Calu3 (cell line): ENCODE measurements at regions not wholly inside any gene's neighbourhood (a gene's known extent, or its start where the extent isn't known, plus 50 kb on each side); places are given as distances from the start of the nearest gene placed in this dataset.

Experiments
- BruUV-seq: library from RNA; stranded (reverse); fragments of 400-500 nt; replicated peaks from 2 replicates; lab custom pipeline; 2021; lab: Mats Ljungman, UMichigan
- CTCF ChIA-PET: fragments of 300-600 bp; sonication (Branson Sonifier 250); formaldehyde crosslinking; loops from one replicate; lab custom pipeline; 2022; ENCODE audit warnings: antibody characterized with exemption; lab: Charles Lee
- DNase-seq: peaks from one replicate; pipeline ENCODE4 v3.0.0; 2022
- H3K27ac Mint-ChIP-seq: one replicate; pipeline ENCODE4 v1.8.0; 2022; ENCODE audit warnings: mixed read lengths; ENCODE audit not compliant: unreplicated experiment
- H3K27me3 Mint-ChIP-seq: one replicate; pipeline ENCODE4 v1.8.0; 2022; ENCODE audit warnings: mixed read lengths; ENCODE audit not compliant: unreplicated experiment
- H3K36me3 Mint-ChIP-seq: one replicate; pipeline ENCODE4 v1.8.0; 2022; ENCODE audit warnings: mild to moderate bottlenecking, moderate library complexity, mixed read lengths; ENCODE audit not compliant: insufficient read depth, unreplicated experiment
- H3K4me1 Mint-ChIP-seq: one replicate; pipeline ENCODE4 v1.8.0; 2022; ENCODE audit warnings: mild to moderate bottlenecking, low read depth, mixed read lengths; ENCODE audit not compliant: unreplicated experiment
- H3K4me3 Mint-ChIP-seq: one replicate; pipeline ENCODE4 v1.8.0; 2022; ENCODE audit warnings: mild to moderate bottlenecking, low read depth, moderate library complexity, mixed read lengths; ENCODE audit not compliant: unreplicated experiment
- H3K9me3 Mint-ChIP-seq: one replicate; pipeline ENCODE4 v1.8.0; 2022; ENCODE audit warnings: low read depth, mixed read lengths; ENCODE audit not compliant: unreplicated experiment
- intact Hi-C: fragments of 100-400 bp; cut with micrococcal nuclease; formaldehyde crosslinking; loops from one replicate; pipeline ENCODE4 v1.10.0; 2022; ENCODE audit not compliant: unreplicated experiment
- TF ChIP-seq, protein P1 (sequence below): fragments of 200-600 bp; IDR thresholded peaks from one replicate; pipeline ENCODE4 v1.8.0; 2022; ENCODE audit warnings: antibody characterized with exemption; ENCODE audit not compliant: unreplicated experiment

DNA sequence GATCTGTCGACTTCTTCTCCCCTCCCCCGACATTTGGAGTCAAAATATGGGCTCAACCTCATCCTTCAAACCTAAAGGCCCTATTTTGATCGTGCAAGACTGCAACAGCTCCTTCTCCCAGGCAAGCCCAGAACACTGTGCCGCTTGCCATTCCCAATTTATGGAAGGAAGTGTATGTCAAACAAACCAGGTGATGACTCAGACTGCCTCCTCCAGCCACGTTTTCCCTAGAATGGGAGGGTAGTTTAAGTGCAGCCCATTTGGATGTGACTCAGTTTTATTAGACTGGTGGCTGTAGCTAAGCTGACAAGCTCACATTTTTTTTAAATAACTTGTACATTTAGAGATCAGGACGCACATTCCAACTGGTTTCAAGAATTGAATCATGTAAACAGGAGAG is 570.4 kb upstream of the DIPK2B start:
- Mint-ChIP-seq H3K36me3 (peaks cover 62% of the 10 kb centered on the region), H3K27ac (peak overlapping the region; percentile 97), H3K27me3 (no peaks in the 10 kb centered on the region), H3K4me3 (peak overlapping the region; percentile 89), H3K4me1 (peaks cover 24% of the 10 kb centered on the region), H3K9me3 (no peaks in the 10 kb centered on the region)
- CTCF ChIA-PET: interaction anchor here (0.5 to 0.9 kb wide), 2 partner anchors 23 to 1878 kb away, joined by 3 to 5 read pairs; no protein-coding TSS in a partner anchor
- TF ChIP-seq, protein P1, sequence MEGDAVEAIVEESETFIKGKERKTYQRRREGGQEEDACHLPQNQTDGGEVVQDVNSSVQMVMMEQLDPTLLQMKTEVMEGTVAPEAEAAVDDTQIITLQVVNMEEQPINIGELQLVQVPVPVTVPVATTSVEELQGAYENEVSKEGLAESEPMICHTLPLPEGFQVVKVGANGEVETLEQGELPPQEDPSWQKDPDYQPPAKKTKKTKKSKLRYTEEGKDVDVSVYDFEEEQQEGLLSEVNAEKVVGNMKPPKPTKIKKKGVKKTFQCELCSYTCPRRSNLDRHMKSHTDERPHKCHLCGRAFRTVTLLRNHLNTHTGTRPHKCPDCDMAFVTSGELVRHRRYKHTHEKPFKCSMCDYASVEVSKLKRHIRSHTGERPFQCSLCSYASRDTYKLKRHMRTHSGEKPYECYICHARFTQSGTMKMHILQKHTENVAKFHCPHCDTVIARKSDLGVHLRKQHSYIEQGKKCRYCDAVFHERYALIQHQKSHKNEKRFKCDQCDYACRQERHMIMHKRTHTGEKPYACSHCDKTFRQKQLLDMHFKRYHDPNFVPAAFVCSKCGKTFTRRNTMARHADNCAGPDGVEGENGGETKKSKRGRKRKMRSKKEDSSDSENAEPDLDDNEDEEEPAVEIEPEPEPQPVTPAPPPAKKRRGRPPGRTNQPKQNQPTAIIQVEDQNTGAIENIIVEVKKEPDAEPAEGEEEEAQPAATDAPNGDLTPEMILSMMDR: no peak
- no TSS peak for BruUV-seq
- intact Hi-C loops: loop anchor here (5.0 kb wide), 2 partner anchors 36 to 254 kb away; no protein-coding TSS in a partner anchor
- peak; percentile 45 for DNase-seq

GRCh38 chrX:45769761-45770582 is 569.3 kb upstream of the DIPK2B start:
- intact Hi-C loops: loop anchor here (5.0 to 10.0 kb wide), 3 partner anchors 37 to 605 kb away; no protein-coding TSS in a partner anchor
- TSS peak; percentile 42 for BruUV-seq
- Mint-ChIP-seq H3K27me3 (no peaks in the 10 kb centered on the region), H3K36me3 (peaks cover 73% of the 10 kb centered on the region), H3K9me3 (no peaks in the 10 kb centered on the region), H3K4me3 (peak overlapping the region; percentile 89), H3K4me1 (peaks cover 30% of the 10 kb centered on the region), H3K27ac (peak overlapping the region; percentile 97)
- TF ChIP-seq, protein P1: no peak
- CTCF ChIA-PET: interaction anchor here (0.7 to 1.0 kb wide), 5 partner anchors 8 to 802 kb away, joined by 3 to 4 read pairs (median 3); no protein-coding TSS in a partner anchor
- DNase-seq: peak; percentile 84

GRCh38 chrX:45768666-45769236 is 568.1 kb upstream of the DIPK2B start:
- intact Hi-C loops: loop anchor here (10.0 kb wide), 1 partner anchor 606 kb away; no protein-coding TSS in a partner anchor
- BruUV-seq: no TSS peak
- peaks cover 83% of the 10 kb centered on the region for H3K36me3 Mint-ChIP-seq
- TF ChIP-seq, protein P1: no peak
- H3K4me1 Mint-ChIP-seq: peaks cover 31% of the 10 kb centered on the region
- H3K27me3 Mint-ChIP-seq: no peaks in the 10 kb centered on the region
- CTCF ChIA-PET: no interaction called here
- H3K9me3 Mint-ChIP-seq: no peaks in the 10 kb centered on the region
- H3K27ac Mint-ChIP-seq: peak overlapping the region; percentile 97
- H3K4me3 Mint-ChIP-seq: peak overlapping the region; percentile 89
- no peak for DNase-seq

DNA sequence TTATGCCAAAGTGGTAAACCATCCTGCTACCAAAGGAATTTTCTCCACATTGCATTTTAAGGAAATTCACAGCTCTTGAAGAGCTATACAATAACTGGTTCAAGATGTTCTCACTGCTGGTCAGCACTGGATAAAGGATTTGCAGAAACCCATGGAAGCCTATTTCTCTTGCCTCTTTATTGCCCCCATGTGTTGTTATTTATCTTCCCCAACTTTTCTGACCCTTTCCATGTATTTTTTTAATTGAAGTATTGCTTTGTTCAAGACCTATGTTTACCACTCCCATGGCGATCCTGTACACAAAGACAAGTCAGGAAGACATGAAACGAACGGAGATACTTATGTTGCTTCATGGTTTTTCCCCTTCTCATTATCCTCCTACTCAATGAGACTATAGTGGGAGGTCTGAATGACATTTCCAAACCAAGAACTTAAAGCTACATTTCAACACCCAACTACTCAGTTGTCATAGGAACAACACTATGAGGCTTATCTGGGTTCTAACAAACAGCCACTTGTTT is 566.4 kb upstream of the DIPK2B start:
- Mint-ChIP-seq H3K9me3 (no peaks in the 10 kb centered on the region), H3K36me3 (peaks cover 96% of the 10 kb centered on the region), H3K27ac (peak overlapping the region; percentile 97), H3K4me1 (peaks cover 25% of the 10 kb centered on the region), H3K27me3 (no peaks in the 10 kb centered on the region), H3K4me3 (peak overlapping the region; percentile 89)
- CTCF ChIA-PET: interaction anchor here (1.2 kb wide), 2 partner anchors 91 to 778 kb away, joined by 3 to 4 read pairs; partner anchors contain the start of gene ZNF674
- TF ChIP-seq, protein P1: no peak
- no TSS peak for BruUV-seq
- intact Hi-C loops: loop anchor here (10.0 kb wide), 1 partner anchor 608 kb away; no protein-coding TSS in a partner anchor
- DNase-seq: no peak
